Keratinocyte (primary cell): ENCODE measurements at regions not wholly inside any gene's neighbourhood (a gene's known extent, or its start where the extent isn't known, plus 50 kb on each side); places are given as distances from the start of the nearest gene placed in this dataset.

ENCODE experiments used
- DNase-seq: peaks from one replicate; pipeline ENCODE4 v3.0.0-alpha.2; 2011; ENCODE audit warnings: low read depth, missing footprints, low spot score
- FAIRE-seq: peaks from 2 replicates; lab custom pipeline; 2011; peaks lifted over from hg19 to GRCh38; lab: Jason Lieb, UNC
- H2AFZ ChIP-seq: 2 replicates; pipeline ENCODE4 v1.6.0; 2012; ENCODE audit warnings: low read length, control low read depth, inconsistent platforms; ENCODE audit not compliant: control insufficient read depth
- H3K27ac ChIP-seq: 2 replicates; pipeline ENCODE4 v1.5.1; 2011; ENCODE audit warnings: low read length; ENCODE audit not compliant: control insufficient read depth, insufficient read depth
- H3K27me3 ChIP-seq: 3 replicates; pipeline ENCODE4 v1.6.0; 2011; ENCODE audit warnings: low read length; ENCODE audit not compliant: control insufficient read depth, insufficient read depth; ENCODE audit errors: extremely low read depth
- H3K36me3 ChIP-seq, 2 experiments: 2 replicates in 1 of 2; 3 replicates in 1 of 2; pipeline ENCODE4 v1.5.1; 2011; ENCODE audit warnings: low read length in 2 of 2, mild to moderate bottlenecking in 1 of 2; ENCODE audit not compliant: control insufficient read depth in 2 of 2, insufficient read depth in 2 of 2; ENCODE audit errors: extremely low read depth in 1 of 2
- H3K4me1 ChIP-seq: 3 replicates; pipeline ENCODE4 v1.5.1; 2011; ENCODE audit warnings: low read length; ENCODE audit not compliant: control insufficient read depth, insufficient read depth; ENCODE audit errors: extremely low read depth
- H3K4me2 ChIP-seq: 3 replicates; pipeline ENCODE4 v1.6.0; 2011; ENCODE audit warnings: low read depth, low read length; ENCODE audit not compliant: control insufficient read depth, insufficient read depth; ENCODE audit errors: extremely low read depth
- H3K4me3 ChIP-seq, 3 experiments: fragments of 200-600 bp in 1 of 3; sonication (generic) in 1 of 3; 2 replicates in 2 of 3; 3 replicates in 1 of 3; pipeline ENCODE4 v1.5.1; 2011 to 2016; ENCODE audit warnings: low read length in 3 of 3, mild to moderate bottlenecking in 3 of 3, control low read depth in 2 of 3, inconsistent platforms in 1 of 3, low read depth in 1 of 3, mixed read lengths in 1 of 3, mixed run types in 1 of 3, moderate library complexity in 1 of 3; ENCODE audit not compliant: control insufficient read depth in 2 of 3, insufficient read depth in 2 of 3; ENCODE audit errors: extremely low read depth in 1 of 3
- H3K79me2 ChIP-seq: 2 replicates; pipeline ENCODE4 v1.6.0; 2012; ENCODE audit warnings: low read length; ENCODE audit not compliant: control insufficient read depth, insufficient read depth
- H3K9ac ChIP-seq: 3 replicates; pipeline ENCODE4 v1.6.0; 2011; ENCODE audit warnings: low read length; ENCODE audit not compliant: control insufficient read depth, insufficient read depth; ENCODE audit errors: extremely low read depth
- H3K9me1 ChIP-seq: 3 replicates; pipeline ENCODE4 v1.6.0; 2011; ENCODE audit warnings: low read length; ENCODE audit not compliant: control insufficient read depth, insufficient read depth; ENCODE audit errors: extremely low read depth
- H3K9me3 ChIP-seq: 2 replicates; pipeline ENCODE4 v1.5.1; 2012; ENCODE audit warnings: low read depth, low read length; ENCODE audit not compliant: control insufficient read depth
- H4K20me1 ChIP-seq: 3 replicates; pipeline ENCODE4 v1.6.0; 2011; ENCODE audit warnings: low read length; ENCODE audit not compliant: control insufficient read depth, insufficient read depth; ENCODE audit errors: extremely low read depth
- EZH2 ChIP-seq: IDR thresholded peaks from one replicate; pipeline ENCODE4 v1.6.1; 2012; ENCODE audit warnings: inconsistent platforms, mild to moderate bottlenecking, low read length, moderate library complexity
- dilution Hi-C: fragments of 300-500 bp; cut with MboI; formaldehyde crosslinking; loops from one replicate; pipeline ENCODE4 v1.7.0; 2020; ENCODE audit warnings: low sequenced_read_pairs; ENCODE audit not compliant: extremely low pct_ligation_motif_present
- TF ChIP-seq, protein P1 (sequence below), 3 experiments: IDR thresholded peaks in 1 of 3; conservative IDR thresholded peaks in 1 of 3; optimal IDR thresholded peaks in 1 of 3; 2 replicates in 2 of 3; 3 replicates in 1 of 3; pipeline versions ENCODE3 to v1.5.1; 2011; ENCODE audit warnings: low read length in 3 of 3, mild to moderate bottlenecking in 3 of 3, moderate library complexity in 2 of 3, control low read depth in 1 of 3, inconsistent platforms in 1 of 3; ENCODE audit not compliant: insufficient read depth in 2 of 3; ENCODE audit errors: extremely low read depth in 1 of 3

- no peaks in the 10 kb centered on the region for H3K9me1 ChIP-seq
- H3K27ac ChIP-seq = no peak overlapping the region
- H3K4me2 ChIP-seq = no peak overlapping the region
- no peak overlapping the region for H3K4me3 ChIP-seq
- no peak for TF ChIP-seq EZH2
- TF ChIP-seq, protein P1, sequence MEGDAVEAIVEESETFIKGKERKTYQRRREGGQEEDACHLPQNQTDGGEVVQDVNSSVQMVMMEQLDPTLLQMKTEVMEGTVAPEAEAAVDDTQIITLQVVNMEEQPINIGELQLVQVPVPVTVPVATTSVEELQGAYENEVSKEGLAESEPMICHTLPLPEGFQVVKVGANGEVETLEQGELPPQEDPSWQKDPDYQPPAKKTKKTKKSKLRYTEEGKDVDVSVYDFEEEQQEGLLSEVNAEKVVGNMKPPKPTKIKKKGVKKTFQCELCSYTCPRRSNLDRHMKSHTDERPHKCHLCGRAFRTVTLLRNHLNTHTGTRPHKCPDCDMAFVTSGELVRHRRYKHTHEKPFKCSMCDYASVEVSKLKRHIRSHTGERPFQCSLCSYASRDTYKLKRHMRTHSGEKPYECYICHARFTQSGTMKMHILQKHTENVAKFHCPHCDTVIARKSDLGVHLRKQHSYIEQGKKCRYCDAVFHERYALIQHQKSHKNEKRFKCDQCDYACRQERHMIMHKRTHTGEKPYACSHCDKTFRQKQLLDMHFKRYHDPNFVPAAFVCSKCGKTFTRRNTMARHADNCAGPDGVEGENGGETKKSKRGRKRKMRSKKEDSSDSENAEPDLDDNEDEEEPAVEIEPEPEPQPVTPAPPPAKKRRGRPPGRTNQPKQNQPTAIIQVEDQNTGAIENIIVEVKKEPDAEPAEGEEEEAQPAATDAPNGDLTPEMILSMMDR (optimal IDR thresholded peaks at IDR 0.05 in 1 of 3, IDR thresholded peaks at IDR 0.05 in 1 of 3, conservative IDR thresholded peaks at IDR 0.05 in 1 of 3; ENCODE audit: extremely low read depth in 1 of 3, insufficient read depth in 2 of 3, low read length in 3 of 3) = no peak
- no peak for FAIRE-seq
- peaks cover 0 to 2% of the 10 kb centered on the region in 2 experiments for H3K36me3 ChIP-seq
- no peaks in the 10 kb centered on the region for H3K79me2 ChIP-seq
- no peaks in the 10 kb centered on the region for H3K4me1 ChIP-seq
- H3K9ac ChIP-seq = no peak overlapping the region
- H3K27me3 ChIP-seq = no peaks in the 10 kb centered on the region
- DNase-seq = no peak
- dilution Hi-C loops = no loop called here
- H3K9me3 ChIP-seq = no peaks in the 10 kb centered on the region
- H4K20me1 ChIP-seq = no peaks in the 10 kb centered on the region
- H2AFZ ChIP-seq = no peak overlapping the region
These were observed 168.5 kb downstream of the PALM2AKAP2 start for GRCh38 chr9:109948453-109948852.

- Histone ChIP-seq H3K79me2 (no peaks in the 10 kb centered on the region), H4K20me1 (no peaks in the 10 kb centered on the region), H3K36me3 (no peaks in the 10 kb centered on the region), H3K9me3 (no peaks in the 10 kb centered on the region), H3K27me3 (no peaks in the 10 kb centered on the region), H3K4me3 (no peak overlapping the region), H3K9ac (no peak overlapping the region), H3K4me1 (no peaks in the 10 kb centered on the region), H3K4me2 (no peak overlapping the region), H2AFZ (no peak overlapping the region), H3K9me1 (no peaks in the 10 kb centered on the region), H3K27ac (no peak overlapping the region)
- DNase-seq (no peak), FAIRE-seq (no peak)
- dilution Hi-C loops = no loop called here
- TF ChIP-seq, protein P1 (optimal IDR thresholded peaks at IDR 0.05 in 1 of 3, IDR thresholded peaks at IDR 0.05 in 1 of 3, conservative IDR thresholded peaks at IDR 0.05 in 1 of 3; ENCODE audit: extremely low read depth in 1 of 3, insufficient read depth in 2 of 3, low read length in 3 of 3) = no peak
- no peak for TF ChIP-seq EZH2
These were observed 170.9 kb downstream of the PALM2AKAP2 start for GRCh38 chr9:109950710-109951443.
